CD4-positive, alpha-beta T cell (primary cell): ENCODE measurements at regions not wholly inside any gene's neighbourhood (a gene's known extent, or its start where the extent isn't known, plus 50 kb on each side); places are given as distances from the start of the nearest gene placed in this dataset.

Experiments used
- ATAC-seq: fragments of 200-7000 bp; cut with Tn5 transposase; one replicate; pipeline ENCODE4 v1.10.0; 2022; ENCODE audit warnings: mild to moderate bottlenecking; ENCODE audit not compliant: poor library complexity
- CTCF ChIA-PET: fragments of 350-600 bp; sonication (Branson Sonifier 250); formaldehyde crosslinking; loops from one replicate; lab custom pipeline; 2021; ENCODE audit warnings: antibody characterized with exemption, inconsistent platforms; lab: Charles Lee
- POLR2A ChIA-PET: fragments of 350-600 bp; sonication (Branson Sonifier 250); formaldehyde crosslinking; loops from one replicate; lab custom pipeline; 2021; ENCODE audit warnings: antibody characterized with exemption, inconsistent platforms; lab: Charles Lee
- DNase-seq, 14 experiments: peaks; one replicate each; pipeline ENCODE4 v3.0.0-alpha.2; 2013 to 2020; ENCODE audit warnings: mixed read lengths in 2 of 14
- H3K27ac ChIP-seq, 2 donors: one replicate each; pipeline versions ENCODE4 v1.5.1 to v1.7.0; 2013; ENCODE audit warnings: low read length in 2 of 2, low read depth in 1 of 2, mild to moderate bottlenecking in 1 of 2
- H3K27me3 ChIP-seq, 2 experiments: 1 replicate in 1 of 2; 2 replicates in 1 of 2; pipeline versions ENCODE4 v1.6.1 to v1.7.0; 2013; ENCODE audit warnings: low read length in 2 of 2, control low read depth in 1 of 2, mild to moderate bottlenecking in 1 of 2, moderate library complexity in 1 of 2; ENCODE audit not compliant: insufficient read depth in 2 of 2, control insufficient read depth in 1 of 2
- H3K36me3 ChIP-seq: one replicate; pipeline ENCODE4 v1.6.1; 2013; ENCODE audit warnings: low read length, control low read depth; ENCODE audit not compliant: insufficient read depth
- H3K4me1 ChIP-seq: one replicate; pipeline ENCODE4 v1.6.1; 2013; ENCODE audit warnings: low read length, control low read depth; ENCODE audit not compliant: insufficient read depth
- H3K4me3 ChIP-seq: one replicate; pipeline ENCODE4 v1.5.1; 2013; ENCODE audit warnings: mild to moderate bottlenecking, low read length, moderate library complexity
- H3K9me3 ChIP-seq, 2 experiments: 1 replicate in 1 of 2; 2 replicates in 1 of 2; pipeline versions ENCODE4 v1.6.1 to v1.7.0; 2013; ENCODE audit warnings: low read length in 2 of 2, mild to moderate bottlenecking in 2 of 2, control low read depth in 1 of 2, moderate library complexity in 1 of 2; ENCODE audit not compliant: control insufficient read depth in 1 of 2, insufficient read depth in 1 of 2
- H3K27ac Mint-ChIP-seq: one replicate; pipeline ENCODE4 v1.8.0; 2020; ENCODE audit warnings: mixed read lengths
- H3K27me3 Mint-ChIP-seq: one replicate; pipeline ENCODE4 v1.8.0; 2021; ENCODE audit warnings: mixed read lengths
- H3K36me3 Mint-ChIP-seq: one replicate; pipeline ENCODE4 v1.8.0; 2021; ENCODE audit warnings: low read depth, mixed read lengths
- H3K4me1 Mint-ChIP-seq: one replicate; pipeline ENCODE4 v1.8.0; 2021; ENCODE audit warnings: low read depth, mixed read lengths
- H3K4me3 Mint-ChIP-seq: one replicate; pipeline ENCODE4 v1.8.0; 2020; ENCODE audit warnings: mild to moderate bottlenecking, mixed read lengths
- H3K9me3 Mint-ChIP-seq: one replicate; pipeline ENCODE4 v1.8.0; 2020; ENCODE audit warnings: mixed read lengths
- CTCF ChIP-seq: fragments of 200-600 bp; IDR thresholded peaks from one replicate; pipeline ENCODE4 v1.8.0; 2022; ENCODE audit warnings: antibody characterized with exemption, mild to moderate bottlenecking
- intact Hi-C, 2 experiments: fragments of 100-400 bp; cut with DNase I in 1 of 2; cut with micrococcal nuclease in 1 of 2; formaldehyde crosslinking; loops; one replicate each; pipeline versions ENCODE4 v1.15.1 to v1.9.0; 2023 to 2025; cut with DNase I, micrococcal nuclease

- ChIA-PET CTCF (no interaction called here), POLR2A (no interaction called here)
- H3K36me3 ChIP-seq, result no peaks in the 10 kb centered on the region
- intact Hi-C loops, result no loop called here
- H3K4me3 ChIP-seq, result no peak overlapping the region
- Mint-ChIP-seq H3K4me1 (no peaks in the 10 kb centered on the region), H3K9me3 (no peaks in the 10 kb centered on the region), H3K27ac (no peak overlapping the region), H3K4me3 (no peak overlapping the region), H3K27me3 (no peaks in the 10 kb centered on the region), H3K36me3 (no peaks in the 10 kb centered on the region)
- DNase-seq, result no peak
- H3K27ac ChIP-seq, result no peak overlapping the region
- no peak for TF ChIP-seq CTCF
- H3K4me1 ChIP-seq, result no peaks in the 10 kb centered on the region
- H3K27me3 ChIP-seq, result no peaks in the 10 kb centered on the region
- ATAC-seq, result no peak
- no peaks in the 10 kb centered on the region for H3K9me3 ChIP-seq
These were observed 729.9 kb downstream of the DACH1 start for GRCh38 chr13:71137101-71137500.

- ChIA-PET POLR2A (no interaction called here), CTCF (no interaction called here)
- no peaks in the 10 kb centered on the region for H3K4me1 ChIP-seq
- no peak for TF ChIP-seq CTCF
- Mint-ChIP-seq H3K9me3 (peaks cover 9% of the 10 kb centered on the region), H3K4me3 (no peak overlapping the region), H3K4me1 (no peaks in the 10 kb centered on the region), H3K27ac (no peak overlapping the region), H3K36me3 (no peaks in the 10 kb centered on the region), H3K27me3 (no peaks in the 10 kb centered on the region)
- H3K27me3 ChIP-seq, result no peaks in the 10 kb centered on the region
- DNase-seq (no peak), ATAC-seq (no peak)
- no peaks in the 10 kb centered on the region for H3K36me3 ChIP-seq
- peaks cover 0 to 3% of the 10 kb centered on the region in 2 experiments for H3K9me3 ChIP-seq
- intact Hi-C loops, result no loop called here
- H3K27ac ChIP-seq, result no peak overlapping the region
- H3K4me3 ChIP-seq, result no peak overlapping the region
These were observed 742.8 kb downstream of the DACH1 start for GRCh38 chr13:71124230-71124629.

GRCh38 chr13:71118779-71119364 lies 748.1 kb downstream of the DACH1 start:
- no peaks in the 10 kb centered on the region for H3K27me3 Mint-ChIP-seq
- H3K27ac Mint-ChIP-seq, result no peak overlapping the region
- Histone ChIP-seq H3K27ac (no peak overlapping the region), H3K9me3 (no peaks in the 10 kb centered on the region), H3K4me3 (no peak overlapping the region), H3K36me3 (no peaks in the 10 kb centered on the region), H3K27me3 (no peaks in the 10 kb centered on the region), H3K4me1 (no peaks in the 10 kb centered on the region)
- TF ChIP-seq CTCF, result no peak
- intact Hi-C loops, result no loop called here
- ChIA-PET CTCF (no interaction called here), POLR2A (no interaction called here)
- peaks cover 2% of the 10 kb centered on the region for H3K9me3 Mint-ChIP-seq
- DNase-seq, result no peak
- H3K4me3 Mint-ChIP-seq, result no peak overlapping the region
- H3K36me3 Mint-ChIP-seq, result no peaks in the 10 kb centered on the region
- no peaks in the 10 kb centered on the region for H3K4me1 Mint-ChIP-seq
- ATAC-seq, result no peak
